Ishikawa (cell line): ENCODE measurements at regions not wholly inside any gene's neighbourhood (a gene's known extent, or its start where the extent isn't known, plus 50 kb on each side); places are given as distances from the start of the nearest gene placed in this dataset.

Source experiments
- CEBPB ChIP-seq: IDR thresholded peaks from 2 replicates; pipeline ENCODE4 v1.6.1; 2012
- CREB1 ChIP-seq: IDR thresholded peaks from 2 replicates; pipeline ENCODE4 v1.6.1; 2012; ENCODE audit warnings: low read depth
- EGR1 ChIP-seq: IDR thresholded peaks from 2 replicates; pipeline ENCODE4 v1.6.1; 2012
- EP300 ChIP-seq: IDR thresholded peaks from 2 replicates; pipeline ENCODE4 v1.6.1; 2012; ENCODE audit warnings: borderline replicate concordance
- NFIC ChIP-seq: IDR thresholded peaks from 2 replicates; pipeline ENCODE4 v1.6.1; 2012
- RAD21 ChIP-seq: IDR thresholded peaks from 2 replicates; pipeline ENCODE4 v1.6.1; 2012; ENCODE audit warnings: low read depth
- TAF1 ChIP-seq: IDR thresholded peaks from 2 replicates; pipeline ENCODE4 v1.6.1; 2012; ENCODE audit warnings: low read depth, mild to moderate bottlenecking
- TCF12 ChIP-seq: IDR thresholded peaks from 2 replicates; pipeline ENCODE4 v1.6.1; 2012; ENCODE audit warnings: low read depth
- USF1 ChIP-seq: IDR thresholded peaks from 2 replicates; pipeline ENCODE4 v1.6.1; 2012
- YY1 ChIP-seq: IDR thresholded peaks from 2 replicates; pipeline ENCODE4 v1.6.1; 2012; ENCODE audit warnings: low read depth
- TF ChIP-seq, protein P1 (sequence below): IDR thresholded peaks from 2 replicates; pipeline ENCODE4 v1.6.1; 2012
- TF ChIP-seq, protein P2 (sequence below): IDR thresholded peaks from 2 replicates; pipeline ENCODE4 v1.6.1; 2012; ENCODE audit warnings: low read depth, mild to moderate bottlenecking

DNA sequence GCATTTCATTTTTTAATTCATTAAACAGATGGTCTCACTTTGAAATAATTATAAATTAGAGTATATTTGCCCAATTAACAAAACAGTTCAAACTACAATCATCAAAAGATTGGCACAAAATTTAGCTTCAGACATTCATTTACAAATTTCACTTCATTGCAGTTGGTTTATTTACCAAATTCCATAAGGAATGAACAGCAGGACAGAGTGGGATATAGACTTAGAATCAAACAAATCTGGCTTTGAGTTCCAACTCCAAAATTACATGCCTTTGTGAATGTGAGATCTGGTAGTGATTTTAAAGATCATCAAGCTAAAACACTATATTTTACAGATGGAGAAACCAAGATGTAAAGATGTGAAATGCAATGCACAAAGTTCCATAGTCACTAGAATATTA lies 310.7 kb upstream of the CNTN5 start:
- TF ChIP-seq YY1, result no peak
- TF ChIP-seq RAD21, result no peak
- TF ChIP-seq, protein P1, sequence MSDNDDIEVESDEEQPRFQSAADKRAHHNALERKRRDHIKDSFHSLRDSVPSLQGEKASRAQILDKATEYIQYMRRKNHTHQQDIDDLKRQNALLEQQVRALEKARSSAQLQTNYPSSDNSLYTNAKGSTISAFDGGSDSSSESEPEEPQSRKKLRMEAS, result no peak
- TF ChIP-seq EGR1, result no peak
- TF ChIP-seq, protein P2, sequence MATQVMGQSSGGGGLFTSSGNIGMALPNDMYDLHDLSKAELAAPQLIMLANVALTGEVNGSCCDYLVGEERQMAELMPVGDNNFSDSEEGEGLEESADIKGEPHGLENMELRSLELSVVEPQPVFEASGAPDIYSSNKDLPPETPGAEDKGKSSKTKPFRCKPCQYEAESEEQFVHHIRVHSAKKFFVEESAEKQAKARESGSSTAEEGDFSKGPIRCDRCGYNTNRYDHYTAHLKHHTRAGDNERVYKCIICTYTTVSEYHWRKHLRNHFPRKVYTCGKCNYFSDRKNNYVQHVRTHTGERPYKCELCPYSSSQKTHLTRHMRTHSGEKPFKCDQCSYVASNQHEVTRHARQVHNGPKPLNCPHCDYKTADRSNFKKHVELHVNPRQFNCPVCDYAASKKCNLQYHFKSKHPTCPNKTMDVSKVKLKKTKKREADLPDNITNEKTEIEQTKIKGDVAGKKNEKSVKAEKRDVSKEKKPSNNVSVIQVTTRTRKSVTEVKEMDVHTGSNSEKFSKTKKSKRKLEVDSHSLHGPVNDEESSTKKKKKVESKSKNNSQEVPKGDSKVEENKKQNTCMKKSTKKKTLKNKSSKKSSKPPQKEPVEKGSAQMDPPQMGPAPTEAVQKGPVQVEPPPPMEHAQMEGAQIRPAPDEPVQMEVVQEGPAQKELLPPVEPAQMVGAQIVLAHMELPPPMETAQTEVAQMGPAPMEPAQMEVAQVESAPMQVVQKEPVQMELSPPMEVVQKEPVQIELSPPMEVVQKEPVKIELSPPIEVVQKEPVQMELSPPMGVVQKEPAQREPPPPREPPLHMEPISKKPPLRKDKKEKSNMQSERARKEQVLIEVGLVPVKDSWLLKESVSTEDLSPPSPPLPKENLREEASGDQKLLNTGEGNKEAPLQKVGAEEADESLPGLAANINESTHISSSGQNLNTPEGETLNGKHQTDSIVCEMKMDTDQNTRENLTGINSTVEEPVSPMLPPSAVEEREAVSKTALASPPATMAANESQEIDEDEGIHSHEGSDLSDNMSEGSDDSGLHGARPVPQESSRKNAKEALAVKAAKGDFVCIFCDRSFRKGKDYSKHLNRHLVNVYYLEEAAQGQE, result no peak
- no peak for TF ChIP-seq CEBPB
- no peak for TF ChIP-seq NFIC
- TF ChIP-seq TAF1, result no peak
- no peak for TF ChIP-seq USF1
- no peak for TF ChIP-seq CREB1
- TF ChIP-seq EP300, result no peak
- no peak for TF ChIP-seq TCF12
